HG02981 (cell line): ENCODE measurements at regions not wholly inside any gene's neighbourhood (a gene's known extent, or its start where the extent isn't known, plus 50 kb on each side); places are given as distances from the start of the nearest gene placed in this dataset.
"Not testable (repeated sequence)": the region's sequence is repeated elsewhere in the genome, so short reads cannot be mapped to it uniquely, and the experiment has no call there.

ENCODE experiments used
- ATAC-seq: cut with Tn5 transposase; IDR thresholded peaks from one replicate; pipeline ENCODE4 v1.9.1; 2021; ENCODE audit warnings: mild to moderate bottlenecking, moderate library complexity; ENCODE audit not compliant: unreplicated experiment

DNA sequence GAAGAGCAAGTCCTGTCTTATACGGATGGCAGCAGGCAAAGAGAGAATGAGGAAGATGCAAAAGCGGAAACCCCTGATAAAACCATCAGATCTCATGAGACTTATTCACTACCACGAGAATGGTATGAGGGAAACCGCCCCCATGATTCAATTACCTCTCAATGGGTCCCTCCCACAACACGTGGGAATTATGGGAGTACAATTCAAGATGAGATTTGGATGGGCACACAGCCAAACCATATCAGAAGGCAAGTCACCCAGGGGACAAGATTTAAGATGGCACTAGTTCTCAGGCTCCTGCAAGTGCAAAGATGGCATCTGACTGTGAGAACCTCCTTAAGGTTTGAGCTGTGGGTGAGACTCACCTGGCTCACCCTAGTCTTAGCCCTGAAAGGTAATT is 984.3 kb downstream of the AACS start:
- ATAC-seq, result not testable (repeated sequence)

DNA sequence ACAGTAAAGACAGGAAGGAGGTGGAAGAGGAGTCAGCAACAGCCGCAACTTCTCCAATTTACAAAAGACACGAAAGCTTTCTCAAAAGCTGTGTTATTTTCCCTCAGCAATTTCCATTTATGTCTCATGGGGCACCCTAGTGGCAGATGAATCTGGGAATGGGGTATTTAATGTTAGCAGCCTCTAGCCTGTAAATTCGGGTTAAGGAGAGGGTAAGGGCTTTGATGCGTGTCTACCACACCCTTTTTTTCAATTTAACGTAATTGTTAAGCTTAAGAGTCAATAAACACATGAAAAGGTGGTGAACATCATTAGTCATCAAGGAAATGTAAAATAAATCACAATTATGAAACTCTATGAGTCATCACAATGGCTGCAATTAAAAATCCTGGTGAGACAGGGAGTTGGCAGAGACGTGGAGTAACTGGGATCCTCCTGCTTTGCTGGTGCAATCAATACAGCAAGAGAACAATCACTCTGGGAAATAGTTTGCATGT is 986.4 kb downstream of the AACS start:
- ATAC-seq, result no peak

- no peak for ATAC-seq
Measured at GRCh38 chr12:126055521-126055920, 990.3 kb downstream of the AACS start.

GRCh38 chr12:126061777-126062176 is 996.5 kb downstream of the AACS start:
- ATAC-seq, result no peak

DNA sequence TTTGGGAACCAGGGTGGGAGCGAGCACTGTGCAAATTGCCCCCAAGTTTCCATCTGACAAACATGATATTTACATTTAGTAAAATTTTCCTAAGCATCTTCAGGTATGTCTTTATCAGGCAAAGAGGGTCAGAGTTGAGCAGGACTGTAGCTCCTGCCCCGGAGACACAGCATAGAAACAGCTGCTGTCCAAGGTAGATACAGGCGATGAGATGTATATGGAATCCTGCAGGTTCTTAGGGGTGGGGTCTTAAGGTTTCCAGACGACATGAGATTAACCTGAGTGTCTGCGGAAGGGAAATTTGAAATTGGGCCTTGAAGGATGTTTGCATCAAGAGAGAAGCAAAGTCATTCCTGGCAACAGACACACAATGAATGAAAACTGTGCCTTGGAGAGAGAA is 998.8 kb downstream of the AACS start:
- ATAC-seq, result no peak

DNA sequence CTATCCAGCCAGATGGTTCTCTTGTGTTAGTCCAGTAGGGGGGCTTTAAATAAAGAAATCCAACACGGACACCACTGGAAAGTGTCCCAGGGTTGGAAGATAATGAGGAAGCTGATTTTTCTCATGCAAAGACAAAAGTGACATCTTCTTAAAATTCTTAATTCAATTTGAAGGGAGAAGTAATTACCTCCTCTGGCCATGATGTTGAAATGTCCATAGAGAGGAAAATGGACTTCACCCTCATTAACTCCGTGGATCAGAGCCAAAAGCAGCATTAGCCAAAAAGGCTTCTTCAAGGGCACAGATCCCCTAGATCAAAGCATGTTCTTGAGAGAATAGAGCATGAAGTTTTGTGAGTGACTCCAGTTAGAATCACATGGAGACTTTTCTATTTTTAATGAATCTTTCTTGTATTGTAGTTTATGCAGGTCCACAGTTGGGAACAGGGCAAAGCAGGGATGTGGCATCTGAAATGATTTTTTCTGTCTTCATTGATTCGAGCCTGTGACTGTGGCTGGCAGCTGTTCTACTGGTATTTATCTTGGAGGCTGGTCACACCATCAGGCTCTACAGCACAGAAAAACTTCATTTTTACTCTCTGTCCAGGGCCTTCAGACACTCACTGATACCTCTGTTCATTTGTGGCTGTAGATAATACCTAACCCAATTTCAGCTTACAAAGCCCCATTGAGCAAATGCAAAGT is 1002.5 kb downstream of the AACS start:
- no peak for ATAC-seq

GRCh38 chr12:126069549-126070165 is 1004.4 kb downstream of the AACS start:
- peak; percentile 74 for ATAC-seq

DNA sequence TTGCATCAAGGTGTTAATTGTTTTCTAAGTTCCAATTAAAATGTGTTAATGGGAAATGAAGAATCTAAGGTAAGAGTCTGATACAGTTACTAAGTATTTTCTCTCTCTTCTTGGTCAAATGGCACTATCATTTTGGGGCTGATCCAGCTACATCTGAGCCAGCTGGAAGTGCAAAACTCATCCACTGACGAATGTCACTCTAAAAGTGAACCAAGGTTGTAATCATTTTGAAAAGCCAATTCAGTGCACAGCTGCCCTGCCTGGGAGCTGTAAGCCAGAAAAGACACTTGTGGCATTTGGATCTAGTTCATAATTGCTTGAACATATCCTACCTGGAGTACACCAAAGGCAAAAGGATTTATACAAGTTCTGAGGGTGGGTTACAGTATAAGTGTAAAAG is 1011.3 kb downstream of the AACS start:
- no peak for ATAC-seq

GRCh38 chr12:126083926-126084325 is 1018.7 kb downstream of the AACS start:
- ATAC-seq, result no peak

DNA sequence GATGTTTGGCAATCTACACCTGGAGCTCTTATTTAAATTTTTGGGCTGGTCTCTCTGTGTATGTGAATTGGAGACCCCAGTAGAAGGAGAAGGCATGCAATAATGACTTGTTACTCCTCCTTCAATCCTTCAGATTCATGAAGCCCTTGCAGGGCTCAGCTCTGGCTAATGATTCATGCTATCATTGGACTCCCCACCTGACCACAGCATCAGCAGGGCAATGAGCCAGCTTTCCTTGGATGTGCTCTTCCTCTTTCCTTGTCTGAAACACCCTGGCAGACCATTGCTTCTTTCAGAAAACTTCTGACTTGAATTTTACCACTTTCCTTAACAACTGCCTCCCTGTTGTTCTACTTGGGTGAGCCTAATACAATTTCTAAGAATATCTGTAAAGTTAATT is 1019.2 kb downstream of the AACS start:
- no peak for ATAC-seq

- ATAC-seq, result no peak
Measured at GRCh38 chr12:126086242-126086641, 1021.0 kb downstream of the AACS start.

- ATAC-seq, result no peak
Measured at GRCh38 chr12:126087692-126088091, 1022.5 kb downstream of the AACS start.

GRCh38 chr12:126093908-126094307 is 1028.7 kb downstream of the AACS start:
- no peak for ATAC-seq

DNA sequence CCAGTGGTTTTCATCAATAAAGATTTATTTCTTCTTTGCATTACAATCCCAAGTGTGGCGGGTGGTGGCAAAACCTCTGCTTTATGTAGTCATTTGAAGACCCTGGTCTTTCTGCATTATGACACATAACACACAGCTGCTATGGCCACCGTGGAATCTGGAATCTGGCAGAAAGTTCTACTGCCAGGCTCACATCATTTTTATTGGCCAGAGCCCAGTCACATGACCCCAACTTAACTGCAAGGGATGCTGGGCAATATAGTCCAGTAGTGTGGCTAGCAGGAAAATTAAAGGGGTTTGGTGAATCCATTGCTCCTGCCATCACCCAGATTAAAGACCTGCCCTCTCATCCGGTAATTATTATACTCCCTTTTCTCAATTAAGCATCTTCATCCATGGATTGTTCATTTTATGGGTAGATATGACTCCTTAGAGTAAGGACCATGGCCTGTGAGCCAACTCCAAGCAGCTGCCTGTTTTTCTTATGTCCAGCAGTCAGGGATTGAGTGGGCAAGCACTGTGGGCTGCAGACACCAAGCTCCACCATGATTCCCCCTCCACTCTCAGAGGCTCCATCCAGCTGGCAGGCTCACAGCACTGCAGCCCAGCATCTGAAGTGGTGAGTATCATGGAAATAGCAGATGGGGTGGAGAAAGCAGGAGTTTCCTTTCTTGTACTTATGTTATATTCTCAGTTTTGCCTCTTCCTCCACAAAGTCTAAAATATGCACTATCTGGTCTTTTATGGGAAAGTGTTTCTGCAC is 1030.7 kb downstream of the AACS start:
- ATAC-seq, result no peak

DNA sequence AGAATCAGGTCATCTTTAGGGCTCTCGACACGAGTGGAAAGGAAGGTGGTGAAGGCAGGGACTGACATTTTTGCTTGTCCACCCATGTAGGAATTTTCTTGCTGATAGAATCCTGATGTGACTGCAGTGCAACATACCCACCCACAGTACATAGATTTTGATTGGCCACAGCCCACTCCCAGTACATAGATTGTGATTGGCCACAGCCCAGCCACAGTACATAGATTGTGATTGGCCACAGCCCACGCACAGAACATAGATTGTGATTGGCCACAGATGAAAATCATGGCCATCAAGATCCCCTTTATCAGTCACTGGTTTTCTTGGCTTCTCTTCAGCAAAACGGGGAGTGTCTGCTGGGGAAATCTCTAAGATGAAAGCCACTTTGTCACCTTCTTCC is 1041.5 kb downstream of the AACS start:
- ATAC-seq, result no peak

GRCh38 chr12:126107659-126108058 is 1042.4 kb downstream of the AACS start:
- ATAC-seq, result no peak

- no peak for ATAC-seq
Measured at GRCh38 chr12:126108247-126108646, 1043.0 kb downstream of the AACS start.

DNA sequence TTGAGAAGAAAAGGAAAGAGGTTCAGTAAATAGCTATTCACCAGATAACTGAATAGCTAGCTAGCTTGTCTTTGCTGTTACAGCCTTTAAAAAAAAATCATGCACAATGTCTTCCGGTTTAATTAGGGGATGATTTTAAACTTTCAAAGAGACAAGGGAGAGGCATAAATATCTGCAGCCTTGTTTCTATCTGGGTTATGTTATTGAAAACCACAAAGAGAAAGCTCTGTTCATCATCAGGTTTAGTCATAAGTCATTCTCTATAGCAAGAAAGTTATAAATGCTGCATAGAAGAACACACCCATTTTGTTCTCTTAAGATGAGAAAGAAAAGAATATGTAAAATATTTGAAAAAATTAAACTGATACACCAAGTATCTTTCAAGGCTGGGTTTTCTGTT is 1046.9 kb downstream of the AACS start:
- ATAC-seq, result no peak

DNA sequence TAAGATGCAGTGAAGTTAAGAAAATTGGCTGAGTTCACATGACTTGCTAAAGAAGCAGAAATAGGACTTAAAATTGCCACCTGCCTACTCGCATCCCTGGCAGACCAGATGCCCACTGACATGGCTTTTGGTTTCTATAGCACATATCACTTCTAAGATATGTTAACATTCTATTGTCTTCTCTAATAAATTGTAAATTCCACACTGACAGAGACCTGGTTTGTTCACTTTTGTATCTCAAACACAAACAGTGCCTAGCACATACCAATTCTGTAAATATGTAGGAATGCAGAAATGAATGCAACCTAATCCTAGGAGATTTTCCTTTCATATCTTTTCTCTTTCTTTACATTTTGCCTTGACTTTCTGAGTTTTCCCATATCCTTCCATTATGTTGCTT is 1047.6 kb downstream of the AACS start:
- ATAC-seq, result no peak

DNA sequence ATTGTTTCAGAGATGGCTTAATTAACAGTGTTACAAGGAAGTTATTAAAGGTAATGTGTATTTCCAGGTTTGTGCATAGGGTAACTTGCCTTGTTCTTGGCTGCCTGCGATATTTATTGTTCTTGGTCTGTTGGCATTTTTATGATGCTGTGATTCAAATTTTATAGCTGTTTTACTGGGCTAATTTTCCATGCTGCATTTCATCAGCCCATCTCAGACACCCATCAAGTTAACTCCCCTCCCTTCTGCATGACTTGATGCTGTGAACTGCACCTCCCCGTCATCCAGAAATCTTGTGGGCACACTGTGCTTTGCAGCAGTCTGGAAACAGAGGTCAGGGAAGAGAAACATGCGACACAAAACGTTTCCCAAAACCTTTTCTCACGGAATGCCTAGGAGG is 1049.2 kb downstream of the AACS start:
- no peak for ATAC-seq

- no peak for ATAC-seq
Measured at GRCh38 chr12:126117502-126117901, 1052.3 kb downstream of the AACS start.

GRCh38 chr12:126139355-126139754 is 1074.1 kb downstream of the AACS start:
- ATAC-seq, result no peak
